Posterior vena cava (tissue), 2 donors: ENCODE measurements at regions not wholly inside any gene's neighbourhood (a gene's known extent, or its start where the extent isn't known, plus 50 kb on each side); places are given as distances from the start of the nearest gene placed in this dataset.

ENCODE experiments used
- DNase-seq: peaks from one replicate; pipeline ENCODE4 v3.0.0-alpha.2; 2020; ENCODE audit warnings: low spot score
- intact Hi-C, 2 donors: fragments of 100-400 bp; cut with DNase I; formaldehyde crosslinking; loops; one replicate each; pipeline versions ENCODE4 v1.14.1 to v1.14.2; 2022 to 2023
- donor health status: DM: yes; HTN: yes; CAD: no.
- donor health status: DM: yes; HTN: yes; CAD: no.

GRCh38 chr20:54713727-54714126, 238.3 kb downstream of the DOK5 start:
- intact Hi-C loops: no loop called here

GRCh38 chr20:54711071-54711470, 235.7 kb downstream of the DOK5 start:
- intact Hi-C loops: no loop called here
- DNase-seq: no peak

More at GRCh38 chr20:54713727-54714126, 238.3 kb downstream of the DOK5 start:
- no peak for DNase-seq

GRCh38 chr20:54710341-54710740, 234.9 kb downstream of the DOK5 start:
- intact Hi-C loops: no loop called here
- no peak for DNase-seq

- DNase-seq: no peak
Observed at GRCh38 chr20:54708229-54708628, 232.8 kb downstream of the DOK5 start.

GRCh38 chr20:54707801-54708200, 232.4 kb downstream of the DOK5 start:
- DNase-seq: no peak
- intact Hi-C loops: no loop called here

More at GRCh38 chr20:54708229-54708628, 232.8 kb downstream of the DOK5 start:
- intact Hi-C loops: no loop called here

- no peak for DNase-seq
- intact Hi-C loops: no loop called here
Observed at GRCh38 chr20:54706581-54706980, 231.2 kb downstream of the DOK5 start.

- intact Hi-C loops: no loop called here
- no peak for DNase-seq
Observed at GRCh38 chr20:54704032-54704635, 228.7 kb downstream of the DOK5 start.
